Subcutaneous abdominal adipose tissue (tissue), 5 donors: ENCODE measurements at regions not wholly inside any gene's neighbourhood (a gene's known extent, or its start where the extent isn't known, plus 50 kb on each side); places are given as distances from the start of the nearest gene placed in this dataset.

Experiments
- H3K27ac ChIP-seq: one replicate; pipeline ENCODE4 v1.7.0; 2013; ENCODE audit warnings: low read depth, mild to moderate bottlenecking, inconsistent platforms, low read length, moderate library complexity
- H3K27me3 ChIP-seq, 5 donors: one replicate each; pipeline ENCODE4 v1.7.0; 2013; ENCODE audit warnings: low read length in 5 of 5, inconsistent platforms in 1 of 5; ENCODE audit not compliant: control insufficient read depth in 5 of 5, insufficient read depth in 4 of 5
- H3K36me3 ChIP-seq, 5 donors: one replicate each; pipeline ENCODE4 v1.7.0; 2013; ENCODE audit warnings: low read length in 5 of 5; ENCODE audit not compliant: control insufficient read depth in 5 of 5, insufficient read depth in 5 of 5
- H3K4me1 ChIP-seq, 5 donors: one replicate each; pipeline ENCODE4 v1.7.0; 2013; ENCODE audit warnings: low read length in 5 of 5, mild to moderate bottlenecking in 3 of 5, moderate library complexity in 1 of 5; ENCODE audit not compliant: control insufficient read depth in 5 of 5, insufficient read depth in 5 of 5
- H3K4me3 ChIP-seq, 5 donors: one replicate each; pipeline ENCODE4 v1.7.0; 2013; ENCODE audit warnings: low read length in 5 of 5, low read depth in 1 of 5
- H3K9ac ChIP-seq, 5 donors: one replicate each; pipeline ENCODE4 v1.7.0; 2013; ENCODE audit warnings: low read length in 5 of 5, mild to moderate bottlenecking in 4 of 5, moderate library complexity in 3 of 5
- H3K9me3 ChIP-seq, 5 donors: one replicate each; pipeline ENCODE4 v1.7.0; 2013; ENCODE audit warnings: low read length in 5 of 5; ENCODE audit not compliant: control insufficient read depth in 5 of 5
- donor health status: healthy.
- donor health status: healthy.
- donor health status: healthy.
- donor health status: healthy.
- donor health status: healthy.

- H3K4me1 ChIP-seq = no peaks in the 10 kb centered on the region
These were observed 54.7 kb downstream of the ZNF727 start for GRCh38 chr7:64099656-64100531.

GRCh38 chr7:64101126-64101942 lies 56.1 kb downstream of the ZNF727 start:
- H3K4me1 ChIP-seq = no peaks in the 10 kb centered on the region
- no peak overlapping the region for H3K9ac ChIP-seq
- H3K36me3 ChIP-seq = no peaks in the 10 kb centered on the region
- H3K4me3 ChIP-seq = peak overlapping the region in 2 of 5 donors; percentile 33 to 44
- H3K9me3 ChIP-seq = peaks cover 2 to 64% (median 48%) of the 10 kb centered on the region in 5 donors
- H3K27ac ChIP-seq = no peak overlapping the region
- H3K27me3 ChIP-seq = no peaks in the 10 kb centered on the region

More at GRCh38 chr7:64099656-64100531, 54.7 kb downstream of the ZNF727 start:
- no peaks in the 10 kb centered on the region for H3K36me3 ChIP-seq
- peaks cover 5 to 74% (median 49%) of the 10 kb centered on the region in 5 donors for H3K9me3 ChIP-seq
- H3K27ac ChIP-seq = no peak overlapping the region
- peak overlapping the region in 3 of 5 donors; percentile 14 to 53 (median 46) for H3K4me3 ChIP-seq
- no peaks in the 10 kb centered on the region for H3K27me3 ChIP-seq
- no peak overlapping the region for H3K9ac ChIP-seq

GRCh38 chr7:64101943-64102655 lies 56.9 kb downstream of the ZNF727 start:
- Histone ChIP-seq H3K27ac (no peak overlapping the region), H3K27me3 (no peaks in the 10 kb centered on the region), H3K4me1 (no peaks in the 10 kb centered on the region), H3K9me3 (peaks cover 2 to 58% (median 43%) of the 10 kb centered on the region in 5 donors), H3K9ac (no peak overlapping the region), H3K4me3 (peak overlapping the region in 3 of 5 donors; percentile 1 to 51 (median 44)), H3K36me3 (no peaks in the 10 kb centered on the region)

- peaks cover 2 to 56% (median 35%) of the 10 kb centered on the region in 5 donors for H3K9me3 ChIP-seq
- no peak overlapping the region for H3K27ac ChIP-seq
- H3K4me3 ChIP-seq = peak overlapping the region in 2 of 5 donors; percentile 44 to 51
These were observed 57.6 kb downstream of the ZNF727 start for GRCh38 chr7:64102656-64103400.

GRCh38 chr7:64113981-64114380 lies 68.7 kb downstream of the ZNF727 start:
- Histone ChIP-seq H3K27me3 (no peaks in the 10 kb centered on the region), H3K9me3 (peaks cover 0 to 40% (median 31%) of the 10 kb centered on the region in 5 donors), H3K4me3 (peak overlapping the region in 2 of 5 donors; percentile 6 to 47), H3K4me1 (no peaks in the 10 kb centered on the region), H3K36me3 (no peaks in the 10 kb centered on the region), H3K27ac (no peak overlapping the region), H3K9ac (no peak overlapping the region)

More at GRCh38 chr7:64102656-64103400, 57.6 kb downstream of the ZNF727 start:
- Histone ChIP-seq H3K27me3 (no peaks in the 10 kb centered on the region), H3K36me3 (no peaks in the 10 kb centered on the region), H3K9ac (no peak overlapping the region), H3K4me1 (no peaks in the 10 kb centered on the region)

GRCh38 chr7:64114791-64115190 lies 69.6 kb downstream of the ZNF727 start:
- Histone ChIP-seq H3K4me3 (peak overlapping the region in 2 of 5 donors; percentile 6 to 33), H3K9ac (no peak overlapping the region), H3K27ac (no peak overlapping the region), H3K36me3 (no peaks in the 10 kb centered on the region), H3K27me3 (no peaks in the 10 kb centered on the region), H3K9me3 (peaks cover 0 to 48% (median 34%) of the 10 kb centered on the region in 5 donors), H3K4me1 (no peaks in the 10 kb centered on the region)

- Histone ChIP-seq H3K9ac (no peak overlapping the region), H3K4me3 (peak overlapping the region in 1 of 5 donors; percentile 27), H3K9me3 (peaks cover 7 to 65% (median 55%) of the 10 kb centered on the region in 5 donors), H3K27me3 (no peaks in the 10 kb centered on the region), H3K4me1 (no peaks in the 10 kb centered on the region), H3K36me3 (no peaks in the 10 kb centered on the region), H3K27ac (no peak overlapping the region)
These were observed 75.3 kb upstream of the ZNF735 start for GRCh38 chr7:64131696-64132095.
